GM12878 (cell line): ENCODE measurements at regions not wholly inside any gene's neighbourhood (a gene's known extent, or its start where the extent isn't known, plus 50 kb on each side); places are given as distances from the start of the nearest gene placed in this dataset.

Experiments used
- ATAC-seq: fragments of 200-7000 bp; cut with Tn5 transposase; 3 replicates; pipeline ENCODE4 v1.9.1; 2020; ENCODE audit warnings: mild to moderate bottlenecking, moderate library complexity
- BruUV-seq: library from RNA; stranded (reverse); fragments of 400-500 nt; replicated peaks from 2 replicates; lab custom pipeline; 2021; lab: Mats Ljungman, UMichigan
- CTCF ChIA-PET: fragments of 300-600 bp; sonication (Branson Sonifier 250); formaldehyde crosslinking; extraction: SDS; loops from one replicate; lab custom pipeline; 2021; ENCODE audit warnings: inconsistent platforms; lab: Yijun Ruan, JAX
- POLR2A ChIA-PET: fragments of 350-600 bp; formaldehyde crosslinking; extraction: SDS; loops from one replicate; lab custom pipeline; 2021; ENCODE audit warnings: inconsistent platforms; lab: Charles Lee
- RAD21 ChIA-PET: fragments of 300-600 bp; sonication (Branson Sonifier 250); formaldehyde crosslinking; loops from one replicate; lab custom pipeline; 2023; ENCODE audit warnings: antibody characterized with exemption; ENCODE audit not compliant: unreplicated experiment; lab: Charles Lee
- SMC1A ChIA-PET: fragments of 300-600 bp; sonication (Branson Sonifier 250); formaldehyde crosslinking; loops from one replicate; lab custom pipeline; 2023; ENCODE audit not compliant: unreplicated experiment, uncharacterized antibody; lab: Charles Lee
- DNase-seq: peaks from one replicate; pipeline ENCODE4 v3.0.0-alpha.2; 2011; ENCODE audit warnings: low read depth, low spot score
- FAIRE-seq: peaks from 3 replicates; lab custom pipeline; 2011; peaks lifted over from hg19 to GRCh38; lab: Jason Lieb, UNC
- H2AFZ ChIP-seq: 2 replicates; pipeline ENCODE4 v1.6.0; 2011; ENCODE audit warnings: low read depth, low read length, control low read depth; ENCODE audit not compliant: control insufficient read depth
- H3K27ac ChIP-seq: 2 replicates; pipeline ENCODE4 v1.5.1; 2011; ENCODE audit warnings: control low read depth; ENCODE audit not compliant: control insufficient read depth, insufficient read depth
- H3K27me3 ChIP-seq, 2 experiments: replicated peaks in 1 of 2; 2 replicates each; pipeline versions ENCODE4 v1.6.0 to v1.6.1; 2011; ENCODE audit warnings: low read length in 1 of 2; ENCODE audit not compliant: control insufficient read depth in 2 of 2, insufficient read depth in 2 of 2
- H3K36me3 ChIP-seq, 2 experiments: 2 replicates each; pipeline ENCODE4 v1.5.1; 2011; ENCODE audit warnings: low read length in 1 of 2; ENCODE audit not compliant: control insufficient read depth in 2 of 2, insufficient read depth in 2 of 2
- H3K4me1 ChIP-seq: 2 replicates; pipeline ENCODE4 v1.6.1; 2011; ENCODE audit warnings: mild to moderate bottlenecking, low read length, moderate library complexity, mixed read lengths; ENCODE audit not compliant: control insufficient read depth, insufficient read depth
- H3K4me2 ChIP-seq: 2 replicates; pipeline ENCODE4 v1.6.0; 2011; ENCODE audit warnings: control low read depth; ENCODE audit not compliant: control insufficient read depth, insufficient read depth
- H3K4me3 ChIP-seq: fragments of 200-600 bp; sonication (generic); 2 replicates; pipeline ENCODE4 v1.5.1; 2016
- H3K79me2 ChIP-seq: 2 replicates; pipeline ENCODE4 v1.6.0; 2011; ENCODE audit warnings: low read length; ENCODE audit not compliant: control insufficient read depth, insufficient read depth
- H3K9ac ChIP-seq: 2 replicates; pipeline ENCODE4 v1.8.0; 2011; ENCODE audit warnings: low read length, control low read depth, mixed read lengths; ENCODE audit not compliant: control insufficient read depth, insufficient read depth
- H3K9me3 ChIP-seq: replicated peaks from 3 replicates; pipeline ENCODE4 v1.5.1; 2011; ENCODE audit warnings: mild to moderate bottlenecking, low read length; ENCODE audit not compliant: control insufficient read depth, insufficient read depth
- H4K20me1 ChIP-seq: 2 replicates; pipeline ENCODE4 v1.6.0; 2011; ENCODE audit not compliant: control insufficient read depth, insufficient read depth
- ETV6 ChIP-seq, 2 experiments: fragments of 450-650 bp in 1 of 2; IDR thresholded peaks in 1 of 2; conservative IDR thresholded peaks in 1 of 2; 2 replicates each; pipeline ENCODE4 v1.6.1; 2014; ENCODE audit warnings: antibody characterized with exemption in 1 of 2, borderline replicate concordance in 1 of 2, low read depth in 1 of 2, mild to moderate bottlenecking in 1 of 2, moderate library complexity in 1 of 2
- WGBS: methylation state at CpG from one replicate; pipeline ENCODE4 v1.1.6; 2016; ENCODE audit warnings: low lambda C conversion rate; ENCODE audit not compliant: insufficient replicate concordance, insufficient coverage; ENCODE audit errors: missing lambda C conversion rate; 5-methylcytosine and 5-hydroxymethylcytosine counted together
- in situ Hi-C: fragments of 300-500 bp; cut with MboI; formaldehyde crosslinking; loops from 9 replicates; pipeline ENCODE4 v1.14.3; 2018; ENCODE audit warnings: mixed read lengths
- intact Hi-C: fragments of 100-400 bp; cut with micrococcal nuclease; formaldehyde crosslinking; loops from one replicate; pipeline ENCODE4 v1.14.2; 2022; ENCODE audit not compliant: unreplicated experiment
- TF ChIP-seq, protein P1 (sequence below): IDR thresholded peaks from 2 replicates; pipeline ENCODE4 v1.6.1; 2012; ENCODE audit warnings: low read depth, low read length, improper control_type of control experiment
- TF ChIP-seq, protein P2 (sequence below): fragments of 450-650 bp; IDR thresholded peaks from 2 replicates; pipeline ENCODE4 v1.6.1; 2017; ENCODE audit warnings: borderline replicate concordance

DNA sequence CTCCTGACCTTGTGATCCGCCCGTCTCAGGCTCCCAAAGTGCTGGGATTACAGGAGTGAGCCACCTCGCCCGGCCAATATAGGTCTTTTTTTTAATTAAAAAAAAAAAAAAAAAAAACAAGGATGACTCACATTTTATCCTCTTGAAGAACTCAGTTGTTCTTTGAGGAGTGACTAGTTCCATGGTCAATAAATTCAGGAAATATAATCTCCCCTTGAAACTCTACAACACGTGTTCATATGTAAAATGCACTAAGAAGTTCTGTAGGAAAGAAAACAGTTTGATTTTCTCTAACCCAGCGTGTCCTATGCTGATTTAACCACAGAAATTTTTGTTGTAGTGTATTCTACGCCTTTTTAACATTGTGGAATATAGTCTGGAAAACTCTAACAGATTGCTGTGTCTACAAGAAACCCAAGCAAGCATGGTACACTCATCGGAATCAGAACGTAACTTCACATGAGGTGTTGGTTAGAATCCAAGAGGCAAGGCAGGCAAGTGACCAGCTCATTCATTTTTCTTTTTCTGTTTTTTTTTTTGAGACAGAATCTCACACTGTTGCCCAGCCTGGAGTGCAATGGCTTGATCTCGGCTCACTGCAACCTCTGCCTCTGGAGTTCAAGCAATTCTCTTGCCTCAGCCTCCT, 79.0 kb upstream of the ZNF217 start:
- 95% methylated on average over 6 of the region's 10 CpGs for WGBS
- TF ChIP-seq, protein P1, sequence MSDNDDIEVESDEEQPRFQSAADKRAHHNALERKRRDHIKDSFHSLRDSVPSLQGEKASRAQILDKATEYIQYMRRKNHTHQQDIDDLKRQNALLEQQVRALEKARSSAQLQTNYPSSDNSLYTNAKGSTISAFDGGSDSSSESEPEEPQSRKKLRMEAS = no peak
- TF ChIP-seq, protein P2, sequence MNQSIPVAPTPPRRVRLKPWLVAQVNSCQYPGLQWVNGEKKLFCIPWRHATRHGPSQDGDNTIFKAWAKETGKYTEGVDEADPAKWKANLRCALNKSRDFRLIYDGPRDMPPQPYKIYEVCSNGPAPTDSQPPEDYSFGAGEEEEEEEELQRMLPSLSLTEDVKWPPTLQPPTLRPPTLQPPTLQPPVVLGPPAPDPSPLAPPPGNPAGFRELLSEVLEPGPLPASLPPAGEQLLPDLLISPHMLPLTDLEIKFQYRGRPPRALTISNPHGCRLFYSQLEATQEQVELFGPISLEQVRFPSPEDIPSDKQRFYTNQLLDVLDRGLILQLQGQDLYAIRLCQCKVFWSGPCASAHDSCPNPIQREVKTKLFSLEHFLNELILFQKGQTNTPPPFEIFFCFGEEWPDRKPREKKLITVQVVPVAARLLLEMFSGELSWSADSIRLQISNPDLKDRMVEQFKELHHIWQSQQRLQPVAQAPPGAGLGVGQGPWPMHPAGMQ = no peak
- peak in 1 of 2 experiments; percentile 81; a peak in 2 of 4 replicates for TF ChIP-seq ETV6 (conservative IDR thresholded peaks at IDR 0.05 in 1 of 2, IDR thresholded peaks at IDR 0.05 in 1 of 2; ENCODE audit: borderline replicate concordance in 1 of 2, low read depth in 1 of 2)
- intact Hi-C loops (no loop called here), in situ Hi-C loops (no loop called here)
- Histone ChIP-seq H3K27me3 (no peaks in the 10 kb centered on the region), H4K20me1 (no peaks in the 10 kb centered on the region), H2AFZ (no peak overlapping the region), H3K4me1 (no peaks in the 10 kb centered on the region), H3K9me3 (no peaks in the 10 kb centered on the region), H3K27ac (no peak overlapping the region), H3K36me3 (no peaks in the 10 kb centered on the region), H3K9ac (no peak overlapping the region), H3K4me2 (no peak overlapping the region), H3K4me3 (no peak overlapping the region), H3K79me2 (no peaks in the 10 kb centered on the region)
- no peak for FAIRE-seq
- no TSS peak for BruUV-seq
- CTCF ChIA-PET = interaction anchor here (0.6 to 1.2 kb wide), 3 partner anchors 13 to 23 kb away, joined by 3 read pairs; no protein-coding TSS in a partner anchor
- no peak for DNase-seq
- RAD21 ChIA-PET = interaction anchor here (0.7 kb wide), 1 partner anchor 265 kb away, joined by 3 read pairs; no protein-coding TSS in a partner anchor
- ATAC-seq = no peak
- POLR2A ChIA-PET = interaction anchor here (0.6 to 1.0 kb wide), 3 partner anchors 11 to 50 kb away, joined by 3 to 4 read pairs (median 3); no protein-coding TSS in a partner anchor
- SMC1A ChIA-PET = interaction anchor here (0.6 to 1.3 kb wide), 2 partner anchors 13 to 19 kb away, joined by 3 to 5 read pairs; no protein-coding TSS in a partner anchor
